ENCODE measurements at regions not wholly inside any gene's neighbourhood (a gene's known extent, or its start where the extent isn't known, plus 50 kb on each side); places are given as distances from the start of the nearest gene placed in this dataset.
"Not testable (repeated sequence)": the region's sequence is repeated elsewhere in the genome, so short reads cannot be mapped to it uniquely, and the experiment has no call there.

GRCh38 chr5:116747881-116748280 is 173.3 kb upstream of the SEMA6A start:
- in situ Hi-C loops (cut with MboI; ENCODE audit: low sequenced_read_pairs) = no loop called here

DNA sequence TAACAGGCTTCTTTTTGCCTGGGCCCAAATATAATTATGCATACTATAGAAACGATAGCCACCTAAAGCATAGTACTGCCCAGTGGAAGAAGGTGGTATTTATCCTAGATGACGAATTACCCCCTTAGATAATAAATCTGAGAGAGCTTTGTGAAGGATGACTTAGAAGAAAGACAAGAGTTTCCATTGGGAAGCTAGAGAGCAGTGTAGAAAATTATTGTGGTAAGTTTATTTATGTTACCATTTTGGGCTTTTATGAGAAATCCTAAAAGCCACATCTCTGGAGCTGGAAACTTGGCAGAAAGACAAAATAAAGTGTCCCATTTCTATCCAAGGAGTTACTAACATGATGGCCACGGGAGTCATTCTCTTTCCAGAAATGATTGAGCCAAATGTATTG is 172.0 kb upstream of the SEMA6A start:
- in situ Hi-C loops (cut with MboI; ENCODE audit: low sequenced_read_pairs) = no loop called here

GRCh38 chr5:116740771-116741170 is 166.1 kb upstream of the SEMA6A start:
- in situ Hi-C loops (cut with MboI; ENCODE audit: low sequenced_read_pairs) = no loop called here

DNA sequence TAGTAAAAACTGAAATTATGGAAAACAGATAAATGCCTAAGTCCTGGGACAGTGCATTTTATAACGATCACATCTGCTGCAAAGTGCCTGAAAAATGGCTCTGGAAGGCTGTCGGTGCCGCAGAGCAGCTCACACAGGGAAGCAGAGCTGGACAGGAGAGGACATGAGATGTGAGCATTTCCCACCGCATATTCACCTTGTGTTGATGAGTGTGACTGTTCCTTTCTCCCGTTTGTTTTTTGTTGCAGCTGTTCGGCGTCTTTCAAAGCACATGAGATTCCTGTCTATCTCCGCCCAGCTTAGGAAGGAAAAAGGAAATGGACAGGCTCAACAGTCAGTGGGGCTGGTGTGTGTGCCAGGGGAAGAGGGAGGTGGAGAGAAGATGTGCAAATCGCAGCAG is 164.9 kb upstream of the SEMA6A start:
- in situ Hi-C loops (cut with MboI; ENCODE audit: low sequenced_read_pairs) = no loop called here

GRCh38 chr5:116738615-116739261 is 164.1 kb upstream of the SEMA6A start:
- in situ Hi-C loops (cut with MboI; ENCODE audit: low sequenced_read_pairs) = no loop called here

DNA sequence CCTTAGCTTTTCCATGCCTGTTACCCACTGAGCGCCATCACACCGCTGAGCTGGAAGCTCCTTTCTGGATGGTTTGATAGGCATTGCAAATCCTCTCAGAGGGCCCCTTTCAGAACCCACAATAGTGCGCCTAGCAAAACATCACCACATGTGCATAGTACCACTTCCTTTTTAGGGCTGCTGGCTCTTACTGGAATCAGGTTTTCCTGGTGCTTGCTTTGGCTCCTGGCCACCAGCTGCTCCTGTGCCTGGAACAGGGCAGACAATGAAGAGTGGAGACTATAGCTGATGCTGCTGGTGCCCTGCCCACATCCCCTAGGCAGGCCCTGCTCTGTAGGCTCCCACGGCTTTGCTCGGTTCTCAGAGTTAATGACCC is 163.6 kb upstream of the SEMA6A start:
- in situ Hi-C loops (cut with MboI; ENCODE audit: low sequenced_read_pairs) = no loop called here

DNA sequence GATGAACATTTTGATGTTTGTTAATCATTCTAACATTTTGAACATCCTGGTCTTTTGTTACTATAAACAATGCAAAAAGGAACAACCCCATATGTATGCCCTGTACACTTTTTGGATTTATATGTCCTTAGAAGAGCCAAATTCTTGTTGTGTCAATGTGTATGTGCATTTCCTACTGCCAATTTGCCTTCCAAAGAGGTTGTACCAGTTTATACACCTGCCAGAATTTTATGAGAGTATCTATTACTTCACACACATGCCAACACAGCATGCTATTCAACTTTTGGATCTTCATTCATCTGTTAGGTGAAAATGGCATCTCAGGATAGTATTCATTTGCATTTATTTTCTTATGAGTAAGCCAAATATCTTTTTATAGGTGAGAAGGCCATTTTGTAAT is 162.0 kb upstream of the SEMA6A start:
- in situ Hi-C loops (cut with MboI; ENCODE audit: low sequenced_read_pairs) = no loop called here

GRCh38 chr5:116733991-116734975 is 159.7 kb upstream of the SEMA6A start:
- in situ Hi-C loops (cut with MboI; ENCODE audit: low sequenced_read_pairs) = no loop called here

DNA sequence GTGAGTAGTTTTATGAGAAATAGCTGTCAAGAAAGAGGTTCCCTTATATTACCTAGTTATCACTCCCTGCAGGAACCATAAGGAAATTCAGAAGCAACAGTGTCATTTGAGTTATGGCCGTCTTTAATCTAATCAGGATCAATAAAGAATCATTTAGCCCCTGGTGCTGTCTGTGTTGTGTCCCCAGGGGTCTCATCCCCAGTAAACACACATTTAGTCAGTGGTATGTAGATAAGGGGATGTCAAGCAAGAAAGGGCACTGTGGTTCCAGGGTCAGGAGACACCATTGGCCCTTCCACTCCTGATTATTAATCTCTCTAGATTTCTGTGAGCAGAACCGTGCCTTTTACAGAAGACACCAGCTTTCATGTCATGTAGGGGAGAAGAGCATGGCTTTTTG is 158.0 kb upstream of the SEMA6A start:
- in situ Hi-C loops (cut with MboI; ENCODE audit: low sequenced_read_pairs) = no loop called here

DNA sequence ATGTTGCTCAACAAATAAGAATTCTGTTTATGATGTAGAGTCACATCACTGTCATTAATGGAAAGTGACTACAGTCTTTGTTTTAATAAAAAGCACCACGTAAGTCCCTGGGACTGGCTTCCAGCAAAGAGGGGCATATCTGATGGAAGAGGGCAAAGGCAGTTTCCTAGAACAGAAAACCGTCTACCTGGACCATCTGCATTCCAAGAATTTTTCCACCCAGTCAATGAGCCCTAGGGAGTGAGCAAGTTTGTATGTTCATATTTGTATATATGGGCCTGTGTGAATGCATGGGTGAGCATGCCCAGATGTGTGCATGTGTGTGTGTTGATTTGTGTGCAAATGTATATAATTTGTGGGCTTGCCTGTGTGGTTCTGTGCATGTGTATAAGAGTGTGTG is 156.8 kb upstream of the SEMA6A start:
- in situ Hi-C loops (cut with MboI; ENCODE audit: low sequenced_read_pairs) = no loop called here

- in situ Hi-C loops (cut with MboI; ENCODE audit: low sequenced_read_pairs) = no loop called here
These were observed 156.1 kb upstream of the SEMA6A start for GRCh38 chr5:116730706-116731105.

GRCh38 chr5:116730185-116730584 is 155.6 kb upstream of the SEMA6A start:
- in situ Hi-C loops (cut with MboI; ENCODE audit: low sequenced_read_pairs) = no loop called here

- in situ Hi-C loops (cut with MboI; ENCODE audit: low sequenced_read_pairs) = no loop called here
These were observed 152.6 kb upstream of the SEMA6A start for GRCh38 chr5:116727248-116727647.

DNA sequence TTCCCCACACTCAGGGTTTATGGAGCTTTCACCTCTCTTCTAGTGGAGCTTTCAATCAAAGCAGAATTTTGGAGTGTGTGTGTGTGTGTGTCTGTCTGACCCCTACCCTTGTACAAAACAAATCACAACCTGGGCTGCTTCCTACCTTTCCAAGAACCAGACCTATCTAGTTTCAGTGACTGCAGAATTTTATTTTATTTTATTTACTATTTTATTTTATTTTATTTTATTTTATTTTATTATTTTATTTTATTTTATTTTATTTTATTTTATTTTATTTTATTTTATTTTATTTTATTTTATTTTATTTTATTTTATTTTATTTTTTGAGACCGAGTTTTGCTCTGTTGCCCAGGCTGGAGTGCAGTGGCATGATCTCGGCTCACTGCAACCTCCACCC is 151.6 kb upstream of the SEMA6A start:
- in situ Hi-C loops (cut with MboI; ENCODE audit: low sequenced_read_pairs) = not testable (repeated sequence)

- in situ Hi-C loops (cut with MboI; ENCODE audit: low sequenced_read_pairs) = no loop called here
These were observed 150.3 kb upstream of the SEMA6A start for GRCh38 chr5:116724971-116725370.

- in situ Hi-C loops (cut with MboI; ENCODE audit: low sequenced_read_pairs) = no loop called here
These were observed 148.0 kb upstream of the SEMA6A start for GRCh38 chr5:116722651-116723050.

- in situ Hi-C loops (cut with MboI; ENCODE audit: low sequenced_read_pairs) = no loop called here
These were observed 144.5 kb upstream of the SEMA6A start for GRCh38 chr5:116719106-116719505.

DNA sequence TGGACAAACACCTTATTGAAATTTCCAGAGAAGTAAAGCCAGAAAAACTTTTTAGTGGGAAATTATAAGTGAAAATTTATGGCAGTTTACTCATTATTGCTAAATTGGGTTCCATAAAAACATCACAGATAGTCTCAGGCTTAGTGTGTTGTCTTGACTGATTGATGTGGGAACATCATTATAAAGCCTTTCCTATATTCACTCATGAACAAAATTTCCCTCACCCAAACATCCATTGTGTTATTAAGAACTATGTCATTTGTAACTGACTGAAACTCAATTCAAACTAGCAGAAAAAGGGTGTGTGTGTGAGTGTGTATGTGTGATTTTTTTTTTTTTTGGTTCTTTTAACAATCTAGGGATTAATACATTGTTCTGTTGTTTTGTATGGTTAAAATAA is 143.7 kb upstream of the SEMA6A start:
- in situ Hi-C loops (cut with MboI; ENCODE audit: low sequenced_read_pairs) = no loop called here

- in situ Hi-C loops (cut with MboI; ENCODE audit: low sequenced_read_pairs) = no loop called here
These were observed 134.5 kb upstream of the SEMA6A start for GRCh38 chr5:116709082-116709481.

- in situ Hi-C loops (cut with MboI; ENCODE audit: low sequenced_read_pairs) = not testable (repeated sequence)
These were observed 130.5 kb upstream of the SEMA6A start for GRCh38 chr5:116705121-116705519.

DNA sequence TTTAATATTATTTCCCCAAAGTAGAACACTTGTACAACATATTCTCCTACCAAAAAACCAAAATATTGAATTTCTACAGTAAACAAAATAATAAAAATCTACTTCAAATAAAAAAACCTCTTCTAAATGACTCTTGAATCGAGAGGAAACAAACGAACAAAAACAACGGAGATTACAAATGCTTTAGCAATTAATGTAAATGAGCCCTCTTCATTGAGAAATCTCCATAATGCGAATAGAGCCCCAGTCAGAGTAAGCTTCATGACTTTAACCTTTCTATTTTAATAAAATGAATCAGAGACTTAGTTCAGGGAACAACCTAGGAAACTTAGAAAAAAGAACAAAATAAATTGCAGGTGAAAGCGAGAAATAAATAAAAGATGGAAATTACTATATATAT is 129.3 kb upstream of the SEMA6A start:
- in situ Hi-C loops (cut with MboI; ENCODE audit: low sequenced_read_pairs) = no loop called here

GRCh38 chr5:116703328-116703727 is 128.7 kb upstream of the SEMA6A start:
- in situ Hi-C loops (cut with MboI; ENCODE audit: low sequenced_read_pairs) = no loop called here
